Activated CD4-positive, alpha-beta memory T cell treated with anti-CD3 and anti-CD28 coated beads, Interleukin-2, amount 10 ng/mL, durations not matched to agents 7 days and 5 days (primary cell): ENCODE measurements at regions not wholly inside any gene's neighbourhood (a gene's known extent, or its start where the extent isn't known, plus 50 kb on each side); places are given as distances from the start of the nearest gene placed in this dataset.

Experiments used
- CTCF ChIA-PET: fragments of 350-600 bp; sonication (Branson Sonifier 250); formaldehyde crosslinking; loops from one replicate; lab custom pipeline; 2021; ENCODE audit warnings: antibody characterized with exemption, inconsistent platforms; lab: Charles Lee
- POLR2A ChIA-PET: fragments of 350-600 bp; sonication (Branson Sonifier 250); formaldehyde crosslinking; loops from one replicate; lab custom pipeline; 2021; ENCODE audit warnings: antibody characterized with exemption; lab: Charles Lee
- DNase-seq: peaks from one replicate; pipeline ENCODE4 v3.0.0-alpha.2; 2020
- H3K27ac Mint-ChIP-seq: one replicate; pipeline ENCODE4 v1.8.0; 2021; ENCODE audit warnings: mild to moderate bottlenecking, mixed read lengths
- H3K27me3 Mint-ChIP-seq: one replicate; pipeline ENCODE4 v1.8.0; 2021; ENCODE audit warnings: mixed read lengths
- H3K36me3 Mint-ChIP-seq: one replicate; pipeline ENCODE4 v1.8.0; 2021; ENCODE audit warnings: low read depth, mixed read lengths
- H3K4me1 Mint-ChIP-seq: one replicate; pipeline ENCODE4 v1.8.0; 2021; ENCODE audit warnings: mixed read lengths
- H3K4me3 Mint-ChIP-seq: one replicate; pipeline ENCODE4 v1.8.0; 2021; ENCODE audit warnings: mild to moderate bottlenecking, mixed read lengths
- H3K9me3 Mint-ChIP-seq: one replicate; pipeline ENCODE4 v1.8.0; 2021; ENCODE audit warnings: mixed read lengths

DNA sequence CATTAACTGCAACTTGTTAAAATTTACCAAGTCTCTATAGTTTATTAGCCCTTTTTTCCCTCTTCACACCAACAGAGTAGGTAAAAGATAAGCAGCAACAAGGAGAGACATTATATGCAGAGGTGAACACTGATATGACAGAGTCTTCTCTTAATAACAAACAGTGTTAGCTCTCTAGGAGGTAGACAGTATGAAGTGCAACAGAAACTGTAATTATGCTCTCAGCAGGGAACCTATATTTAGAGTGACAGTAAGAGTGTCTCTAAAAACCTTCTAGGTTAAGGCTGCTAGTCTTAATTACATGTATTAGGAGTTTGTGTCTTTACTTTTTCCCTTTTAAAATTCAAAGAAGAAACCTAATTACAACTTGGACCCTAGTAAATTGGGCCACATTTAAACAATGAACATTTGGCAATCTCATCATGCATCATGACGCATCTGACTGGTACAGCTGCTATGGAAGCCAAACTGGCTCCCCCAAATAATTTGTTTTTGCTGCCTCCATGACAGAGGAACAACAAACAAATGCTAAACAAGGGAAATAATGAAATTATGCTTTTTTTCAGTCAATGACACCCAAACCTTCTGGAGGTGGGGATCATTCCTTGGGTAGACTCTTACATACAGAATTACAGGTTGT, 69.9 kb upstream of the MMADHC start:
- POLR2A ChIA-PET = no interaction called here
- DNase-seq = no peak
- no peaks in the 10 kb centered on the region for H3K4me1 Mint-ChIP-seq
- peaks cover 4% of the 10 kb centered on the region for H3K27me3 Mint-ChIP-seq
- H3K27ac Mint-ChIP-seq = no peak overlapping the region
- CTCF ChIA-PET = no interaction called here
- no peaks in the 10 kb centered on the region for H3K36me3 Mint-ChIP-seq
- no peaks in the 10 kb centered on the region for H3K9me3 Mint-ChIP-seq
- no peak overlapping the region for H3K4me3 Mint-ChIP-seq

DNA sequence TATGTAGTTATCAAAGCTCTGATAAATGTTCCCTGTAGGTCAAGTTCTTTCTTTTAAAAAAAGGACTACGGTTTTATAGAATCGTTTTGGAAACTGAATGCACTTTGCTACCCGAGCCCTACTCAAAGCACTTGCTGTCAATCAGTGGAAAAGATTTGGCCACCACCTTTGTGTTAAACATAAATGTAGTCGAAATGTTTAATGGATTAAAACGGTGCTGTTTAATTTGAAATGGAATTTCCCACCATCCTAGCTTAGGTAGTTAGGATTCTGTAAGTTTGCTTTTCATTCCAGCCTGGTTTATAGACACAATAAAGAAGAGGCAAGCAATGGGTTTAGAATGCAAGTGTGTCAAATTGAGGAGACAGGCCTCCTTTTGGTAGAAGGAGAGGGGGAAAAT, 69.4 kb upstream of the MMADHC start:
- Mint-ChIP-seq H3K36me3 (no peaks in the 10 kb centered on the region), H3K4me1 (no peaks in the 10 kb centered on the region), H3K27ac (no peak overlapping the region), H3K27me3 (peaks cover 4% of the 10 kb centered on the region), H3K4me3 (no peak overlapping the region), H3K9me3 (no peaks in the 10 kb centered on the region)
- POLR2A ChIA-PET = no interaction called here
- no peak for DNase-seq
- CTCF ChIA-PET = no interaction called here

- CTCF ChIA-PET = no interaction called here
- no peaks in the 10 kb centered on the region for H3K36me3 Mint-ChIP-seq
Measured at GRCh38 chr2:149653831-149654445, 66.4 kb upstream of the MMADHC start.

DNA sequence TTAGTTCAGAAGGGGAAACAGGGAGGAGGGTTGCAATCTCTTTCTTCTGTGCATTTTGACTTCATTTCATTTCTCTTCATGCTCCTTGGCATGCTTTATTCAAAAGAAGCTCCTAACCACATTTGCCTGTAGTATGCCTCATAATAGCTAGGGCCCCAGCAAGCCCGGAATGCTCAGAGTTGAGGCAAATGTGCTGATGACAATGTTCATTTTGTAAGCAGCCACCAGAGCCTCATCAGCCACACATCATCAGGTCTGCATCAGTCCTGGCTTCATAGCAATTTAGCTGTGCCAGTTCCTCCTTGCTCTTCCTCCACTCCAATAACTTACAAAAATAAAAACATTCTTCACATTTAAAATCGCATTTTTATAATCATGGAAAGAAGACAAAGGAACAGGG, 65.4 kb upstream of the MMADHC start:
- POLR2A ChIA-PET = no interaction called here
- no peak for DNase-seq
- Mint-ChIP-seq H3K9me3 (no peaks in the 10 kb centered on the region), H3K36me3 (no peaks in the 10 kb centered on the region), H3K27ac (no peak overlapping the region), H3K4me3 (no peak overlapping the region), H3K27me3 (no peaks in the 10 kb centered on the region), H3K4me1 (no peaks in the 10 kb centered on the region)
- CTCF ChIA-PET = no interaction called here

More at GRCh38 chr2:149653831-149654445, 66.4 kb upstream of the MMADHC start:
- POLR2A ChIA-PET = no interaction called here
- DNase-seq = no peak
- no peaks in the 10 kb centered on the region for H3K9me3 Mint-ChIP-seq
- H3K4me3 Mint-ChIP-seq = no peak overlapping the region
- no peaks in the 10 kb centered on the region for H3K4me1 Mint-ChIP-seq
- no peak overlapping the region for H3K27ac Mint-ChIP-seq
- peaks cover 2% of the 10 kb centered on the region for H3K27me3 Mint-ChIP-seq

DNA sequence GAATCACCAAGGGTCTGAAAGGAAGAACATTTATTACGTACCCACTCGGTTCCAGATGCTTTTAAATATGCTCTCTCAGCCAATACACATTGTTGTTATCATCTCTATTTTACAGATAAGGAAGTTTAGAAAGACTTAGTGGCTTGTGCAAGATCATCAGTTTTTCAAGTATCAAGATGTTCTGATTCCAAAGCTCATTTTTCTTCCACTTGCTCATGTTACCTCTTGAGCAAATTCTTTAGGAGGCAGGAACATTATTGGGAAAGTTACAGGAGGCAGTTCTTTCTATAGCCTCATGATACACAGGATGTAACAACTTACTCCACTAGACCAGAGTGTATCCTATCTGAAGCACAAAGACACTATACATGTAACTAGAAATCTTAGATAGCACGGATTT, 65.0 kb upstream of the MMADHC start:
- Mint-ChIP-seq H3K27ac (no peak overlapping the region), H3K4me3 (no peak overlapping the region), H3K27me3 (no peaks in the 10 kb centered on the region), H3K36me3 (no peaks in the 10 kb centered on the region), H3K9me3 (no peaks in the 10 kb centered on the region), H3K4me1 (no peaks in the 10 kb centered on the region)
- no peak for DNase-seq
- CTCF ChIA-PET = no interaction called here
- POLR2A ChIA-PET = no interaction called here

DNA sequence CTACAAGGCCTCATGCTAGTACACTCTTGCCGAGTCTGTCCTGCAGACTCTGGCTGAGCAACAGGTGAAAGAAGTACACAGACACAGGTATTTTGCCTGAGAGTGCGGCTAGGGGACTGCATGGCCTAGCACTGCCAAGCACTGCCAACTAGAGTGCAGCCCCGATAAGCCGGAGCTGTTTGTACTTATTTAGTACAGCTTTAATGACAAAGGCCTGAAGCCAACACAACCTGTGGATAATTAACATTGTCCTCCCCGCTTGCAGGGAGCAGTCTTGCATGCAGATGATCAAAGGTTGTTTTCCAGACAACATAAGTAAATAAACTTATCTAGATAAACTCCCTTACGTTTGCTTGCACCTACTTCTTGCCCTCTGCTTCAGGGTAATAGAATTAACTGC, 63.7 kb upstream of the MMADHC start:
- Mint-ChIP-seq H3K27me3 (no peaks in the 10 kb centered on the region), H3K4me1 (no peaks in the 10 kb centered on the region), H3K27ac (no peak overlapping the region), H3K9me3 (no peaks in the 10 kb centered on the region), H3K4me3 (no peak overlapping the region), H3K36me3 (no peaks in the 10 kb centered on the region)
- CTCF ChIA-PET = no interaction called here
- DNase-seq = no peak
- POLR2A ChIA-PET = no interaction called here

DNA sequence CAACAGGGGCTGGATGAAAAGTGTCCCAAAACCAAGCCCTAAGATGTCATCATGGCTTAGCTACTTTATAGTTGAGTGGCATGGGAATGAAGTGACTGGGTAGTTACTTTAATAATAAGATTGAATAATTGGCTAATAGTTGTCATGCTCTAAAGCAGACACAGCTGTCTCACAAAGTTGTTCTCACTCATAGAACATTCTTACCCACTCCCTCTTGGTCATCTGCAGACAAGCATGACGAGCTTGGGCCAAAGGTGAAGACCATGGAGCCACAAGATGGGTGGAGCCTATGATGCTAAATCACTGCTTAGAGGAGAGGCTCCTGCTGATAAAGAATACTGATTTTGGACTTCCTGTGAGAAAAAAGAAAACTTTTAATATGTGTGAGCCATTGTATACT, 62.4 kb upstream of the MMADHC start:
- no peaks in the 10 kb centered on the region for H3K36me3 Mint-ChIP-seq
- no peaks in the 10 kb centered on the region for H3K9me3 Mint-ChIP-seq
- ChIA-PET POLR2A (no interaction called here), CTCF (no interaction called here)
- H3K4me1 Mint-ChIP-seq = no peaks in the 10 kb centered on the region
- no peaks in the 10 kb centered on the region for H3K27me3 Mint-ChIP-seq
- no peak overlapping the region for H3K4me3 Mint-ChIP-seq
- no peak for DNase-seq
- H3K27ac Mint-ChIP-seq = no peak overlapping the region

DNA sequence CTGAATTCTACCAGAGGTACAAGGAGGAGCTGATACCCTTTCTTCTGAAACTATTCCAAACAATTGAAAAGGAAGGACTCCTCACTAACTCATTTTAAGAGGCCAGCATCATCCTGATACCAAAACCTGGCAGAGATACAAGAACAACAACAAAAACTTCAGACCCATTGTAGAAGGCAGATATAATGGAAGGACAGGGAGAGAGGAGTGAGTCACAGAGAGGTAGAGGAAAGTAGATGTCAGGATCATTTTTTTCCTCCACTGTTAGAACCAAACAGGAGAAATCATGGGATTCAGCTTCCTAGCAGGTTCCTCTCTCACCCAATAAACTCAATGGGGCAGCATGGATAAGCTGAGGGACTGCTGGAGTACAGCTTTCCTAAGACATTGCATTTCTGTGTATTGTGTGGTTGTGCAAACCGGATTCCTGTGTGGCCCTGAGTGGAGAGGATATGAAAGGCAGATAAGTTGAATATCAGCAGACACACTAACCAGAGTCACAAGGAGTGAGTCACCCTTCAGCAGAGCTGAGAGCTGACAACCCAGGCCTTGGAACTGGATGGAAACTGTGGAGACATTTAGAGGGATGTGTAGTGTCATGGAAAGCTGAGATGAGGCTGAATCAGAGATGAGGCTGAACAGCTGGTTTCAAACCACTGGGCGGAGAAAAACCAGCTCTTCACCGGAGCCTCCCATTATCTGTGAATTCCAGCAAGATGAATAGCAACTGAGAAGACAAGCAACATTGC, 60.9 kb upstream of the MMADHC start:
- no peak for DNase-seq
- no peaks in the 10 kb centered on the region for H3K4me1 Mint-ChIP-seq
- no peak overlapping the region for H3K4me3 Mint-ChIP-seq
- H3K27ac Mint-ChIP-seq = no peak overlapping the region
- no peaks in the 10 kb centered on the region for H3K27me3 Mint-ChIP-seq
- no peaks in the 10 kb centered on the region for H3K36me3 Mint-ChIP-seq
- CTCF ChIA-PET = no interaction called here
- H3K9me3 Mint-ChIP-seq = peaks cover 3% of the 10 kb centered on the region
- POLR2A ChIA-PET = no interaction called here

DNA sequence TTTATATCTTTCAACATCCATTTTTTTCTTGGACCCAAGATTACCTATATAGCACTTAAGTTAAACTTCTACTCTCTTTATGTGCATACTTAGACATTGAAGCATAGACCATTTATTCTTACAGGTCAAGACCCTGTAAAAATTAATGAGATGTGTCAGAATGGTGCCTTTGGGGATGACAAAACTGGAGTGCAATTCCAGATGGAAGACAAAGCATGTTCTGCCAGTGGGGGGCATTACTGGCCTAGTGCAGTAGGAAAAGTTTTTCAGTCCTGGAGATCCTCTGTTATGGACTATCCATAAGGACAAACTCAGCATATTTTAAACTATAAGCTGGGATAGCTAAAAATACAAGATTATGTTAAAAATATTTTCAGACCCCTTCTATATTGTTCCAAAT, 57.8 kb upstream of the MMADHC start:
- ChIA-PET POLR2A (no interaction called here), CTCF (no interaction called here)
- Mint-ChIP-seq H3K4me3 (no peak overlapping the region), H3K9me3 (peaks cover 3% of the 10 kb centered on the region), H3K27me3 (peaks cover 2% of the 10 kb centered on the region), H3K4me1 (no peaks in the 10 kb centered on the region), H3K36me3 (no peaks in the 10 kb centered on the region), H3K27ac (no peak overlapping the region)
- DNase-seq = no peak
